Hematopoietic multipotent progenitor cell treated with erythropoietin and hydrocortisone succinate and interleukin-3 and kit ligand, for 8 days (in vitro differentiated cells): ENCODE measurements at regions not wholly inside any gene's neighbourhood (a gene's known extent, or its start where the extent isn't known, plus 50 kb on each side); places are given as distances from the start of the nearest gene placed in this dataset.

Source experiments
- DNase-seq: peaks from one replicate; pipeline ENCODE4 v3.0.0-alpha.2; 2015

- DNase-seq, result no peak
These were observed 146.0 kb upstream of the RTL1 start for GRCh38 chr14:101049511-101049910.

GRCh38 chr14:101049942-101050341, 146.4 kb upstream of the RTL1 start:
- no peak for DNase-seq

- DNase-seq, result no peak
These were observed 147.5 kb upstream of the RTL1 start for GRCh38 chr14:101050901-101051490.

- no peak for DNase-seq
These were observed 151.1 kb upstream of the RTL1 start for GRCh38 chr14:101054671-101055070.

- no peak for DNase-seq
These were observed 151.7 kb upstream of the RTL1 start for GRCh38 chr14:101055106-101055662.

GRCh38 chr14:101055776-101056374, 152.4 kb upstream of the RTL1 start:
- no peak for DNase-seq

DNA sequence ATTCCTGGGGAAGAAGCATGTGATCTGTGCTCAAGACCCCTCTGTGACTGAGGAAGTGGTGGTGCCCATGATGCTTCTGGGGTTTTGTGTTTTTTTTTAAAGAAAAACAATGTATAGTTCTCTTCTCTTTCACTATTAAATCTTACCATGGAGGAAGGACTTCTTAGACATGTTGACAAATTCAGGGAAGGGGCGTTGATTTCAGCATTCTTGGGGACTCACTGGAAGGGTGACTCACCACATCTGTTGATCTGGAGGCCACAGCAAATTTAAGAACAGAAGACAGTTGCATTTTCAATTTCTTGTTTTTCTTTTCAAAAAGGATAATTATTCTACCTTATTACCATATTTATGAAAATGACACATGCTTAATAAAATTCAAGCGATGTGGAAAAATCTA, 152.9 kb upstream of the RTL1 start:
- DNase-seq, result no peak

- DNase-seq, result no peak
These were observed 153.9 kb upstream of the RTL1 start for GRCh38 chr14:101057394-101057793.

DNA sequence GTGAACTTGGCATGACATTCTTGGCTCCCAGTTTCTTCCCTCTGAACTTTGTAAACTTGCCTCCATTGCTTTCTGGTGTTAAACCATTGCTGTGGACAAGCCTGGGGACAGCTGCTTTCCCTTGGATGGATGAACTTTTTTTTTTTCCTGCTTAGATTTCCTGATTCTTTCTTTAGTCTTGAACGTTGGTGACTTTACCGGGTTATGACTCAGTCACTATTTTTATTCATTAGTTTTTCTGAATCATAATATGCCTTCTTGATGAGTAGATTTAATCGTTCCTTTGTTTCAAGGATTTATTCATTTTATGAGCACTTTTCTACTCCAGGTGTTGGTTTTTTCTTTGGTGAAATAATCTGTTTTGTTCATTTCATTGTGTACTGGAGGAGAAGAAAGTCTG, 155.0 kb upstream of the RTL1 start:
- no peak for DNase-seq

GRCh38 chr14:101060171-101060601, 156.7 kb upstream of the RTL1 start:
- DNase-seq, result no peak

DNA sequence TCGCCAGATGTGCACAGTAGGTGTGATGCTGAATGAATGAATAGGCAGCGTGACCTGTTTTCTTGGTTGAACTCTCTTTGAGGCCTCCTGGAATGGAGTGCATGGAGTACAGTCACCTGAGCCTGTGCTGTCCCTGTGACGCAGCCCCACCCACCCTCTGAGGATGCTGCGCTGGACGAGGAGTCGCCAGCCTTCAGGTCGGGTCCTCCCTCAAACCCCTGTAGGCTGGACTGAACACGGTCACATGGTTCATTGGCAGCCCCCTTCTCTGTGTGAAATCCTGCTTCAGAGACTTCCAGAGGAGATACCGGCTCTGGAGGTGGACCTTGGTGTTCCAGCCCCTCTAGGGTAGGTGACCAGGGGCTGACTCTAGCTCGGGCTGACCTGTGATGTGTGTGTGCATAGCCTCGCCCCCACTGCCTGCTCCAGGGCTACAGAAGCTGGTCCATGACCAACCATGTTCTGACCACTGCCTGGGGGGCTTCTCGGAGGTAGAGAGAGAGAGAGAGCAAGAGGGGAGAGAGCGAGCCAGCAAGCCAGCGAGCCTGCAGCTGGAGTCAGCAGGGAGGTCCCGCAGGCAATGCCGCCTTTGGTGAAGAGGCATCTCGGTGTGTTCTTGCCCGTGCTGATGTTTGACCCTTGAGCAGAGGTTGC, 158.0 kb upstream of the RTL1 start:
- no peak for DNase-seq

DNA sequence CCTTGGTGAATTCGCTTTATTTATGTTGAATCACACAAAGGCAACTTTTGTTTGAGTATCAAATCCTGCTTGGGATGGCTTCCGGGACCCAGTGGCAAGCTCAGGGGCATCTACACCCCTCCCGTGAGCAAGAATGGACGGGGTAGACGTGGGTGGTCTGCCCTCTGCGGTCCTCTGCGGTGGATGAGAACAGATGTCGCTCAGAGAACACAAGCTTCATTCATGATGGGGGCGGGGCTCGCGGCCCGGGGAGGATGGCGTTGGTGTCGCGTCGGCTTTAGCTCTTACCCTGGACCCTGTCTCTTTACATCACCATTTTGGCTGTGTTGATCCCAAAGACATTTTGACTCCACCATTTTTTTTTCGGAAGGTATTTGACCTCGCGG, 158.5 kb upstream of the RTL1 start:
- DNase-seq, result no peak

- DNase-seq, result no peak
These were observed 159.1 kb upstream of the RTL1 start for GRCh38 chr14:101062601-101063000.

- DNase-seq, result no peak
These were observed 159.6 kb upstream of the RTL1 start for GRCh38 chr14:101063121-101063520.

- no peak for DNase-seq
These were observed 160.7 kb upstream of the RTL1 start for GRCh38 chr14:101064121-101064661.

DNA sequence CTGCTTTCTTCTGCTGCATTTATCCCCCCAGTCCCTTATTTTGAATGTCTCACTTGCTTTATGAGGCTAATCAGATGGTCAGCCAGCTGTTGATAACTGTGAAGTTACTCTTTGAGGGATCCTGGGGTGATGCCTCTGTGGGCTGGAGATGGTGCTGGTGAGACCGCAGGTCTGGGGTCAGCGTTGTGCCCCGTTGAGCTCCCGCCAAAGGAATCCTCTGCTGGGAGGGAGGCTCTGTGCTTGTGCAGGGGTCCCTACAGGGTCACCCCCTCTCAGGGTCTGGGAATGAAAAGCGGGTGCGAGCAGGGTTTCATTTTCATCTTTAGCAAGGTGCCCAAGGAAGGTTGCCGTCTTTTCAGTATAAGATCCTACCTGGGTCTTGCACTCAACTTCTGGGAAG, 161.2 kb upstream of the RTL1 start:
- DNase-seq, result no peak

DNA sequence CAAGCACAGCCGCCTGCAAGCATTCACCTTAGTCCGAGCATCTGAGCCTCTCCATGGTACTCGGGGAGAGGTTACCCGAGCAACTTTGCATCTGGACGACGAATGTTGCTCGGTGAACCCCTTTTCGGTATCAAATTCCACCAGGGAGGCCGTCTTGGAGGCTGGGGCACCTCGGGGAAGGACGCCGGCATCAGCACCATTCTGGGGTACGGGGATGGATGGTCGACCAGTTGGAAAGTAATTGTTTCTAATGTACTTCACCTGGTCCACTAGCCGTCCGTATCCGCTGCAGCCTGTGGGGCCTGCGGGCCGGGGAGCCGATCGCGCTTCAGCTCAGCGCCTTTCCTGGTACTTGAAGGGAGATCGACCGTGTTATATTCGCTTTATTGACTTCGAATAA, 161.7 kb upstream of the RTL1 start:
- DNase-seq, result no peak

DNA sequence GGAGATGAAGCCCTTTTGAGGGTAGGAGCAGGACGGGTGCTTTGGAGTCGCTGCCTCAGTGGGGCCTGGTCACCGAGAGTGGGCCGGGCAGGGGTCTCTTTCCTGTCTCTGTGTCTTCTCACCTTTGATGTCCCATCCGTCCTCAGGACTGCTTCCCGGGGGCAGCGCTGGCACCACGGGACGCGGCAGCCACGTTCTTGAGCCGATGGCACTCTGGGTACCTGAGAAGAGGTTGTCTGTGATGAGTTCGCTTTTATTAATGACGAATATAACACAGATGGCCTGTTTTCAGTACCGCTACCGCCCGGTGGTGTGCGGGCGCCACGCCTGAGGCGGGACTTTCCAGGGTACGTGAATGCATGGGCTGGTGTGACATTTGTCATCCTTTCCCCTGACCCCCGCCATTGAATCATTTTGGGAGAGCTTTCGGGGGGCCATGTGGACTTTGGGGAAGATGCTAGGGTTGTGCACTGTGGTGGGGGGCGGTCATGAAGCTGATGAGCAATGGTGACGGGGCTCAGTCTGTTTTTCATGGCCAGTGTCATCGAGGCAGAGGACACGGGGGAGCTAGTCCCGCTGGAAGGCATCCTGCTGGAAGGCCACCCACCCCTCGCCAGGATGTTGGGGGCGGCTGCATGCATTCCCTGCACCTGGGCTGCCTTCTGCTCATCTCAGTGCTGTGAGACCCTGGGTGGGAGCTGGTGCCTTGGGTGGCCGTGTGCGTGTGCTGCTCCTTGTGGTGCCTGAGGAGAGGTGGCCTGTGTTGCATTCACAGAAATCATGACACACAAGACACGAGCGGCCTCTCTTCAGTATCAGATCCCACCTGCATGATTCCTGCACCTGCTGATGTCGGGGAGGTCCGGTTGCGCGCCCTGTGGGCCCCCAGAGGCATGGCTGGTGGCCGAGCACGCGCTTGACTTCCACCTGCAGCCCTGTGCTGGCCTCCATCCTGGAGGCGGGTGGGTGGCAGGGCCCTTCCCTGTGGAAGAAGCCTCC, 162.5 kb upstream of the RTL1 start:
- DNase-seq, result no peak

- no peak for DNase-seq
These were observed 163.4 kb upstream of the RTL1 start for GRCh38 chr14:101066826-101067510.

DNA sequence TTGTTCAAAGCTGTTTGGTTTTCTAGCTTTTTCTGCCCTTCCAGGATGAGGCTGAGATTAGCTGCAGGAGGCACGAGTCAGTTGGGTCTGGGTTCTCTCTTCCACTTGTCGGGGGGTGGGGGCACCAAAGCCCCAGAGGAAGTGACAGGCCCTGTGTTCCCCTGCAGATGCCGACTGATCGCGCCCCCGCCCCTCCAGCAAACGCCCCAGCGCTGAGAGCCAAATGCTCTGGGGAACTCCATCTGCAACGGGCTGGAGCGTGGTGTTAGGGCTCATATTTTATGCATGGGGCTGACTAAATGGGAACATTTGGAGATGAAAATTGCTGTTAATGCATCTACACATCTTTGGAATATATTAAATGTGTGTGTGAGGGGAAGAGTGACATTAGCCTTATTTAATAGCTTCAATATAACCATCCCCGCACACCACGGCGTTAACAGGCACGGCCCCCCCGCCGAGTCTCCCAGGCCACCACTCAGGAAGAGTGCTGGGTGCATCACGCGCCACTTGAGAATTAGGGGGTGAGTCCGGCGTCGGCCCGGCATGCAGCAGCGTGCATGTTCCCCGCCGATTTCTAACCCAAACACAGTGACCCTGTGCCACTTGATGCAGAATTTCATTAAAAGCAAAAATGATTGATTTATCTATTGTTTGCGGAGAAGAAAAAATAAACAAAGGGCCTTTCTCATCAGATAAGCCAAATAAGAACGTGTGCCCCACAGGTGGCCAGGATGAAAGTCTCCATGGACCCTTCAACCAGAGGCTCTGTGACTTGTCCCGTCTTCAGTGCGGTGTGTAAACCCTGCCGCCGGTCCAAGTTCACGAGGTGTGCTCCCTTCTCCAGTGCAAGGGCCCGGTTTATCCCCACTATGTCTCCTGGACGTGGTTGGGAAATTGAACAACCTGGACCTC, 165.0 kb upstream of the RTL1 start:
- no peak for DNase-seq

DNA sequence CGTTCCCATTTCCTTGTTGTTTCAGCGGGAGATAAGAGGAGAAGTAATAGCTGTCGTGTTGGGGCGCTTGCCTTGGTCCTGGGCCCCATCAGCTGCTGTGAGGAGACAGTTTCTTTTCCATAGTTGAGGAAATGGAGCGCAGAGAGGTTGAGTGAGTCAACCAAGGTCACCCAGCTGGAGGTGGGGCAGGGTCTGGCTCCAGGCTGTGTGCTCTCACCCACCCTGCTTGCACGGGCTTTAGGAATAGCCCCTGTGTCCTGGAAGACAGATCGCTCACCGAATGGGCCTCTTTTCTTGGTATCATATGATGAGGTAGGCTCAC, 165.7 kb upstream of the RTL1 start:
- no peak for DNase-seq
